Myocyte (in vitro differentiated cells): ENCODE measurements at regions not wholly inside any gene's neighbourhood (a gene's known extent, or its start where the extent isn't known, plus 50 kb on each side); places are given as distances from the start of the nearest gene placed in this dataset.
A peak's percentile ranks its signal among the peaks of the same experiment; 100 is the strongest.
"Not testable (repeated sequence)": the region's sequence is repeated elsewhere in the genome, so short reads cannot be mapped to it uniquely, and the experiment has no call there.

Experiments
- DNase-seq: peaks from one replicate; pipeline ENCODE4 v3.0.0-alpha.2; 2012; ENCODE audit warnings: low read depth

- DNase-seq = no peak
Observed at GRCh38 chr12:107368586-107368985, 275.2 kb upstream of the CRY1 start.

DNA sequence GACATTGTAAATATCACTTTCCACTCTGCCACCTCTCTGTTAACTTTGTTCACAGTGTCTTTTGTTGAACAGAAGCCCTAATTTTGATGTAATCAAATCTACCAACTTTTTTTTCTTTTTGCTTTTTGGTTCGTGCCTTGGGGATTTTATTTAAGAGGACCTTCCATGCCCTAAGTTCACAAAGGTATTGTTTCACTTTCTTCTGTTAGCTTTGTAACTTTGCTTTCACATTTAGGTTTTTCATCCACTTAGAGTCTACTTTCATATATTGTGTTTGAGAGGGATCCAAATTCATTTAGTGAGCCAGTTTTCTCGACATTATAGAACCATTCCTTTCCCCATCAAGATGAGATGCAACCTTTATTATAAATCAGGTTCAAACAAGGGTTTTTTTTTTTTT lies 275.7 kb upstream of the CRY1 start:
- DNase-seq = no peak

- no peak for DNase-seq
Observed at GRCh38 chr12:107369679-107370078, 276.3 kb upstream of the CRY1 start.

DNA sequence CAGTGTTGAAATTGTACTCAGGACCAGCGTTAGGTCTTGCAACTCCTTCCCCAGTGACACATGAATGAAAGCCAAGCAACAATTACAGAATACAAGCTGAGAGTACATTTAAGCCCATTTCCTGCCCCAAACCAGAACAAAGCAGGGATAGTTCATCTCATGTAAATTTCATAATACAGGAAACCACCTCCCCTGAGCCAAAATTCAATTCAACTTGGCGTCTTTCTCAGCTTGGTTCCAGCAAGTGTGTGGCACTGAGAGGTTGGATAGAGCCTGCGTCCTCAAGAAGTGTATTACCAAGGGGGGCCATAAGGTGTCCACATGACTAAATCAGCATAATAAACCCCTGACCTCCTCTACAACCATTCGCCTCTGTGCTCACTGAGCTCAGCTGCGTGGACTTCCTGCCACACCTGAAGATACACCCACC lies 278.9 kb upstream of the CRY1 start:
- DNase-seq = no peak

DNA sequence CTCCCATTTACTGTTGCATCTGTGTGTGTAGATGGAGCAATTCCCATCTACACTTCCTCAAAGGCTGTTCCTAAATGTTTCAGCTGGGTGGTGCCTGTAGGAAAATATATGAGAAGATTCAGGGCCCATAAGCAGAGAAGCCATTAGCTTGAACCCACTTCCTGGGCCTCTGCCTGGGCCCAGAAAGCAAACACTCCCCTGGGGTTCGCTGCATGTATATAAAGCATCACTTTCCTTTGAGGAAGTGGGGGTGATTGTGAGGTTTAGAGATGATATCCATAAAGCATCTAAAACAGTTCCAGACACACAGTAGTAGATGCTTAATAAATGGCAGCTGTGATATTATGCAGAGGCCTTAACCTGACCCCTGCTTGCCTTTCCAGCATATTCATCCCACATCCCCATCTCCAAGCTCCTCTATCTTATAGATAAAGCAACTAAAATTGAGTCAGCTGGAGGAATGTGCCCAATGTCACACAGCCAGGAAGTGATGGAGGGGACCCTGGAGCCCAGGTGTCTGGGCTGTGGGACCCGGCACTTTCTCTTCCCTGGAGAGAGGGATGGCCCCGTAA lies 280.0 kb upstream of the CRY1 start:
- DNase-seq = no peak

GRCh38 chr12:107374161-107374840 lies 281.0 kb upstream of the CRY1 start:
- no peak for DNase-seq

GRCh38 chr12:107375231-107375630 lies 281.9 kb upstream of the CRY1 start:
- DNase-seq = no peak

- DNase-seq = peak; percentile 25
Observed at GRCh38 chr12:107377596-107378385, 284.4 kb upstream of the CRY1 start.

GRCh38 chr12:107378609-107379008 lies 285.3 kb upstream of the CRY1 start:
- DNase-seq = no peak

GRCh38 chr12:107379142-107379851 lies 285.9 kb upstream of the CRY1 start:
- not testable (repeated sequence) for DNase-seq

GRCh38 chr12:107379852-107380567 lies 286.7 kb upstream of the CRY1 start:
- no peak for DNase-seq

DNA sequence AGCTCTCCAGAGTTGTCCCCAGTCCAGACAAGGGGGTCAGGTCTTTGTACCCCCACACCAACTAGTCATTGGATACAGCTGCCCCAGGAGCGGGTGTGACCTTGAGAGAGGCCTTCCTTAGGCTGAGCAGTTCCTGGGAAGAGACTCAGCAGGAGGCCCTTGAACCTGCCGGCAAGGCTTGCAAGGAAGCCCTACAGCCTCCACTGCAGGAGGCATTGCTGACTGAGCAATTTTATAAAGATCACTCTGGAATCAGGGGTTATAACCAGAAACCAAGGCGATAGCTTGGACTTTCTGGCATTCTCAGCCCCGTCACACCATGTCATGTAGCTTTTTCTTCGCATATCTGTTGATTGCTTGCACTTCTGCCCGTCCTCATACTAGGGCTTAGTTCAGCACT lies 291.3 kb upstream of the CRY1 start:
- no peak for DNase-seq

- no peak for DNase-seq
Observed at GRCh38 chr12:107385509-107385908, 292.2 kb upstream of the CRY1 start.

DNA sequence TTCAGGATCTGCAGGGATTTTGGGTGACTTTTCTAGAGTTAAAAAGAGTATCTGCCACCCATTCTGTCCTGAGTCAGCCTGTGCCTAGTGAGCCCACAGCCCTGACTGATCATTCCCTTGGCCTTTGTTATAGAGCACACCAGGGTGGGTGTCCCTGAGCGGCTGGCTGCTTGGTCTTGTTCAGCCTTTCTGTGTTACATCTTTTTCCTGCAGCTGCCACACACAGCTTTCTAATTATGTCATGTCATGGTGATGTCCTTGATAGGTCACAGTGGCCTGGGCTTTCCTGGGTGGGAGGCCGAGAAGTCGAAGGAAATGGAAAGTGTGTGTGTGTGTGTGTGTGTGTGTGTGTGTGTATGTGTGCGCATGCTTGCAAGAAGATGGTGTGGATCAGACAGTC lies 293.2 kb upstream of the CRY1 start:
- DNase-seq = no peak

- DNase-seq = no peak
Observed at GRCh38 chr12:107388263-107388662, 294.9 kb upstream of the CRY1 start.

- no peak for DNase-seq
Observed at GRCh38 chr12:107390414-107390813, 295.2 kb upstream of the PWP1 start.

- peak; percentile 79 for DNase-seq
Observed at GRCh38 chr12:107393043-107393717, 292.4 kb upstream of the PWP1 start.

DNA sequence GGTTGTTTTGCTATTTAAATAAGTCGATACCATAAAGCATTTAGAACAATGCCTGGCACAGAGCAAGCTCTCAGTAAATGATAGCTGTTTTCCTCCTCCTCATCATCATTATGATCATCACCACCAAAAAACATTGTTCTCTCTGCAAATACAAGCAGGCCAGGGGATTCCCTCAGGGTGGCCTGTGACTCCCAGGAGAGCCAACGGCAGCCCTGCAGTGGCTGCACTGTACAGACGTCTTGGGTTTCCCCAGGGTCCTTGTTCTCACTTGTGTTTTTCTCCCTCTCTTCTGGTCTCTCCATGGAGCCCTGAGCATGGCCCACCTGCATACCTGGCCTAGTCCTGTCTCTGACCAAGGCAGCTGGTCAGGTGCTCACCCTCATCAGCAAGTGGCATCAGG lies 290.9 kb upstream of the PWP1 start:
- no peak for DNase-seq

GRCh38 chr12:107395817-107396216 lies 289.8 kb upstream of the PWP1 start:
- no peak for DNase-seq

- no peak for DNase-seq
Observed at GRCh38 chr12:107396991-107397390, 288.6 kb upstream of the PWP1 start.
